Tibial nerve (tissue), 3 donors: ENCODE measurements at regions not wholly inside any gene's neighbourhood (a gene's known extent, or its start where the extent isn't known, plus 50 kb on each side); places are given as distances from the start of the nearest gene placed in this dataset.

Experiments
- POLR2A ChIP-seq, 2 donors: fragments of 450-650 bp; IDR thresholded peaks; one replicate each; pipeline ENCODE4 v1.6.1; 2017; ENCODE audit warnings: antibody characterized with exemption in 2 of 2, mild to moderate bottlenecking in 2 of 2, moderate library complexity in 2 of 2
- TF ChIP-seq, protein P1 (sequence below), 5 experiments: fragments of 200-600 bp in 3 of 5; fragments of 450-650 bp in 2 of 5; sonication (generic) in 3 of 5; IDR thresholded peaks; one replicate each; pipeline ENCODE4 v1.5.1; 2016 to 2019; ENCODE audit warnings: antibody characterized with exemption in 5 of 5, mild to moderate bottlenecking in 3 of 5, moderate library complexity in 2 of 5

- TF ChIP-seq, protein P1, sequence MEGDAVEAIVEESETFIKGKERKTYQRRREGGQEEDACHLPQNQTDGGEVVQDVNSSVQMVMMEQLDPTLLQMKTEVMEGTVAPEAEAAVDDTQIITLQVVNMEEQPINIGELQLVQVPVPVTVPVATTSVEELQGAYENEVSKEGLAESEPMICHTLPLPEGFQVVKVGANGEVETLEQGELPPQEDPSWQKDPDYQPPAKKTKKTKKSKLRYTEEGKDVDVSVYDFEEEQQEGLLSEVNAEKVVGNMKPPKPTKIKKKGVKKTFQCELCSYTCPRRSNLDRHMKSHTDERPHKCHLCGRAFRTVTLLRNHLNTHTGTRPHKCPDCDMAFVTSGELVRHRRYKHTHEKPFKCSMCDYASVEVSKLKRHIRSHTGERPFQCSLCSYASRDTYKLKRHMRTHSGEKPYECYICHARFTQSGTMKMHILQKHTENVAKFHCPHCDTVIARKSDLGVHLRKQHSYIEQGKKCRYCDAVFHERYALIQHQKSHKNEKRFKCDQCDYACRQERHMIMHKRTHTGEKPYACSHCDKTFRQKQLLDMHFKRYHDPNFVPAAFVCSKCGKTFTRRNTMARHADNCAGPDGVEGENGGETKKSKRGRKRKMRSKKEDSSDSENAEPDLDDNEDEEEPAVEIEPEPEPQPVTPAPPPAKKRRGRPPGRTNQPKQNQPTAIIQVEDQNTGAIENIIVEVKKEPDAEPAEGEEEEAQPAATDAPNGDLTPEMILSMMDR (IDR thresholded peaks at IDR 0.05): no peak
- TF ChIP-seq POLR2A (IDR thresholded peaks at IDR 0.05): no peak
Observed at GRCh38 chr12:115362339-115362976, 678.5 kb upstream of the TBX3 start.
